Osteocyte (in vitro differentiated cells): ENCODE measurements at regions not wholly inside any gene's neighbourhood (a gene's known extent, or its start where the extent isn't known, plus 50 kb on each side); places are given as distances from the start of the nearest gene placed in this dataset.

Experiments
- DNase-seq: peaks from one replicate; pipeline ENCODE4 v3.0.0; 2021; ENCODE audit warnings: mixed read lengths; ENCODE audit not compliant: unreplicated experiment; ENCODE audit errors: extremely low spot score
- H3K27ac Mint-ChIP-seq: one replicate; pipeline ENCODE4 v1.8.0; 2021; ENCODE audit warnings: mild to moderate bottlenecking, mixed read lengths; ENCODE audit not compliant: unreplicated experiment
- H3K27me3 Mint-ChIP-seq: one replicate; pipeline ENCODE4 v1.8.0; 2021; ENCODE audit warnings: mixed read lengths; ENCODE audit not compliant: unreplicated experiment
- H3K36me3 Mint-ChIP-seq: one replicate; pipeline ENCODE4 v1.8.0; 2021; ENCODE audit warnings: mixed read lengths; ENCODE audit not compliant: unreplicated experiment
- H3K4me1 Mint-ChIP-seq: one replicate; pipeline ENCODE4 v1.8.0; 2021; ENCODE audit warnings: mixed read lengths; ENCODE audit not compliant: unreplicated experiment
- H3K4me3 Mint-ChIP-seq: one replicate; pipeline ENCODE4 v1.8.0; 2021; ENCODE audit warnings: mild to moderate bottlenecking, moderate library complexity, mixed read lengths; ENCODE audit not compliant: unreplicated experiment
- H3K9me3 Mint-ChIP-seq: one replicate; pipeline ENCODE4 v1.8.0; 2021; ENCODE audit warnings: mixed read lengths; ENCODE audit not compliant: unreplicated experiment
- TF ChIP-seq, protein P1 (sequence below): fragments of 200-600 bp; sonication (generic); IDR thresholded peaks from 2 replicates; pipeline ENCODE4 v1.5.0; 2021; ENCODE audit warnings: antibody characterized with exemption, mild to moderate bottlenecking, moderate library complexity

DNA sequence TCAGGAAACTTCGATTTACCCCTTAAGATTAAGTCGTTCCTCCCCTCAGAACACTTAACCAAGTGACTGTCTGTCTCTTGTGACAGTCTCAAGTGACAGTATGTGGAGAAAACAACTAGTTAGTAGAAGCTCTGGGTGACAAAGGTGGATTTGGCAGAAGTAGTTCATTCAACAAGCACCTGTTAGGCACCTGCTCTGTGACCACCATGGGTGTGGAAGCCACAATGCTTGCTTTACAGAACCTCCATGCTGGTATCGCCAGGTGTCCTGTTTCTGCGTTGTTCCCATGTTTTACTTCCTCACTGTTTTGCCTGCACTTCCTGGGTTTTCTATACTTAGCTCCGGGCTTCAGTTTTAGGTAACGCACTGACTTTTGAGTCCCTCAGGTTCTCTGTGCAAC is 337.4 kb upstream of the DCC start:
- TF ChIP-seq, protein P1, sequence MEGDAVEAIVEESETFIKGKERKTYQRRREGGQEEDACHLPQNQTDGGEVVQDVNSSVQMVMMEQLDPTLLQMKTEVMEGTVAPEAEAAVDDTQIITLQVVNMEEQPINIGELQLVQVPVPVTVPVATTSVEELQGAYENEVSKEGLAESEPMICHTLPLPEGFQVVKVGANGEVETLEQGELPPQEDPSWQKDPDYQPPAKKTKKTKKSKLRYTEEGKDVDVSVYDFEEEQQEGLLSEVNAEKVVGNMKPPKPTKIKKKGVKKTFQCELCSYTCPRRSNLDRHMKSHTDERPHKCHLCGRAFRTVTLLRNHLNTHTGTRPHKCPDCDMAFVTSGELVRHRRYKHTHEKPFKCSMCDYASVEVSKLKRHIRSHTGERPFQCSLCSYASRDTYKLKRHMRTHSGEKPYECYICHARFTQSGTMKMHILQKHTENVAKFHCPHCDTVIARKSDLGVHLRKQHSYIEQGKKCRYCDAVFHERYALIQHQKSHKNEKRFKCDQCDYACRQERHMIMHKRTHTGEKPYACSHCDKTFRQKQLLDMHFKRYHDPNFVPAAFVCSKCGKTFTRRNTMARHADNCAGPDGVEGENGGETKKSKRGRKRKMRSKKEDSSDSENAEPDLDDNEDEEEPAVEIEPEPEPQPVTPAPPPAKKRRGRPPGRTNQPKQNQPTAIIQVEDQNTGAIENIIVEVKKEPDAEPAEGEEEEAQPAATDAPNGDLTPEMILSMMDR: no peak
- H3K27ac Mint-ChIP-seq: no peak overlapping the region
- H3K9me3 Mint-ChIP-seq: peaks cover 5% of the 10 kb centered on the region
- H3K4me3 Mint-ChIP-seq: no peak overlapping the region
- H3K4me1 Mint-ChIP-seq: no peaks in the 10 kb centered on the region
- no peaks in the 10 kb centered on the region for H3K36me3 Mint-ChIP-seq
- no peaks in the 10 kb centered on the region for H3K27me3 Mint-ChIP-seq
- no peak for DNase-seq

DNA sequence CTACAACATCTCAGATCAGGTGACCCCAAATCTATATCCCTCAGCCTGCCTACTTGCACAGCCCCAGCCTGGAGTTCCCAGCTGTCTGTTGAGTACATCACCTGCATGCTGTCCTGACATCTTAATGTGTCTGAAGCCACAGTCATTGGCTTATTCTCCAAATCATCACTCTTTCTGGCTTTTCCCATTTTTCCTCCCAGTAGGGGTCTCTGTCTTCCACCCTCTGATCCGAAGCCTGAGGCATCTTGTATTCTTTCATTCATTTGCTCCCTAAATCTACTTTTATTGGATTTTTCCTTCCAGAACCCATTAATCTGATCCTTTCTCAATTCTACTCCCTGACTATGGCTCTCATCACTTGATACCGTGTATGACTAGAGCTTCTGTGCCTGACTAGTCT is 332.9 kb upstream of the DCC start:
- DNase-seq: no peak
- TF ChIP-seq, protein P1: no peak
- Mint-ChIP-seq H3K4me1 (no peaks in the 10 kb centered on the region), H3K4me3 (no peak overlapping the region), H3K9me3 (peaks cover 12% of the 10 kb centered on the region), H3K36me3 (no peaks in the 10 kb centered on the region), H3K27me3 (no peaks in the 10 kb centered on the region), H3K27ac (no peak overlapping the region)

DNA sequence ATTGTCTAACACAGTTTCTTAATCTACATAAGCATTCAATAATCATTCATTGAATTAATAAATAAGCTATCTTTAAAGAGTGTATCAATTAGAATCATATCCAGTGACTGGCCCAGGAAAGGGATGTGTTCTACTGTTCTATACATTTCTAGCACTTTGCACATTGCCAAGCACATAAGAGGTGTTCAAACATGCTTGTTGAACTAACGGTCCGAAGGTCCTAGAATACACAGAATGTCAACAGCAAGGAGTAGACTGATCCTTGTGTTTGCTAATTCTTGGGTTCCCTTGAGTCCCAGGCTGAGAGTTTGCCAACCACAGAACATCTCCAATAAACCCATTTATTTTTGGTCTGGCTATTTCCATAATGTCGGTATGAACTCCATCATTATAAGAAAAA is 331.7 kb upstream of the DCC start:
- no peak overlapping the region for H3K27ac Mint-ChIP-seq
- no peaks in the 10 kb centered on the region for H3K4me1 Mint-ChIP-seq
- H3K27me3 Mint-ChIP-seq: no peaks in the 10 kb centered on the region
- H3K9me3 Mint-ChIP-seq: peaks cover 12% of the 10 kb centered on the region
- no peak for DNase-seq
- TF ChIP-seq, protein P1: no peak
- H3K36me3 Mint-ChIP-seq: no peaks in the 10 kb centered on the region
- no peak overlapping the region for H3K4me3 Mint-ChIP-seq

DNA sequence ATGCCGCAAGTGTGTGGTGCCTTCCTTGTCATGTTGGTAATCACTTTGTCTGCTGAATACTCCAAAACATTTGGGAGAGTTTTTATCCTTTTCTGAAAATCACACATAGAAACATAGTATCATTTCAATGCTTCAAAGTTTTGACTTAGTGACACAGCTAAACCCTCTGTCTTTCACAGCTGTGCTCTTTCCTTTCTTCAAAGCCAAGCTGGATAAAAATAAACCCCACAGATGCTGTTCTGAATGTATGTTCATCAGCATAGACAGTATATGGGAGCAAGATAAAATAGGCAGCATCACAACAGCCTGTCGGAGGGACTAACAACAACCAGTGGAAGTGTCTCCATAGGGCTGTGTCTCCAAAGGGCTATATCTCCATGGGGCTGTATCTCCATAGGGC is 331.3 kb upstream of the DCC start:
- H3K36me3 Mint-ChIP-seq: no peaks in the 10 kb centered on the region
- no peaks in the 10 kb centered on the region for H3K27me3 Mint-ChIP-seq
- no peak overlapping the region for H3K4me3 Mint-ChIP-seq
- TF ChIP-seq, protein P1: no peak
- no peaks in the 10 kb centered on the region for H3K4me1 Mint-ChIP-seq
- peaks cover 12% of the 10 kb centered on the region for H3K9me3 Mint-ChIP-seq
- H3K27ac Mint-ChIP-seq: no peak overlapping the region
- DNase-seq: no peak

DNA sequence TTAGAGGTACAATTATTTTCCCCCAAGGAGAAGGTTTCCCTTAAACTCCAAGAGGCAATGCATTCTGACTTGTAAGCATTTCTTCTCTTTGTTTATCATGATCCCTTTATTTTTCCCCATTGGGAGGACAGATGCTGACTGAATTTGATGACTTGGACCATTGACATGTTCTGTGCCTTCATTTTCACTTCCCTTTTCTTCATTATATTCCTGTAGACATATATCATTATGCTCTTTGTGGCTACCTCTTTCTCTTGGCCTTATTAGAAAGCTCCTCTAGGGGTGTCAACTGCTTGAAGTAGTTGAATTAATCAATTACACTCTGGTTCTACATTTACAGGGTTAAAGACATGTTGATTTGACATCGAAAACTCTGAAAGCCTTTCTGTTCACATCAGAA is 330.0 kb upstream of the DCC start:
- Mint-ChIP-seq H3K27ac (no peak overlapping the region), H3K4me3 (no peak overlapping the region), H3K9me3 (peaks cover 12% of the 10 kb centered on the region), H3K4me1 (no peaks in the 10 kb centered on the region), H3K27me3 (no peaks in the 10 kb centered on the region), H3K36me3 (no peaks in the 10 kb centered on the region)
- TF ChIP-seq, protein P1: no peak
- DNase-seq: no peak
